GM12891 (cell line): ENCODE measurements at regions not wholly inside any gene's neighbourhood (a gene's known extent, or its start where the extent isn't known, plus 50 kb on each side); places are given as distances from the start of the nearest gene placed in this dataset.

Source experiments
- DNase-seq: peaks from one replicate; pipeline ENCODE4 v3.0.0; 2011; ENCODE audit warnings: low spot score; ENCODE audit not compliant: insufficient read length
- FAIRE-seq: peaks from 2 replicates; lab custom pipeline; 2011; peaks lifted over from hg19 to GRCh38; lab: Jason Lieb, UNC
- PAX5 ChIP-seq: IDR thresholded peaks from 2 replicates; pipeline ENCODE4 v1.6.1; 2011; ENCODE audit warnings: low read length, moderate library complexity, mild to moderate bottlenecking; ENCODE audit not compliant: insufficient read depth, severe bottlenecking
- POLR2A ChIP-seq: IDR thresholded peaks from 2 replicates; pipeline ENCODE4 v1.6.1; 2011; ENCODE audit warnings: low read depth, low read length, control low read depth
- POLR2AphosphoS5 ChIP-seq: IDR thresholded peaks from 2 replicates; pipeline ENCODE4 v1.6.1; 2011; ENCODE audit warnings: low read depth, low read length, control low read depth
- POU2F2 ChIP-seq: IDR thresholded peaks from 2 replicates; pipeline ENCODE4 v1.6.1; 2011; ENCODE audit warnings: low read depth, mild to moderate bottlenecking, control low read depth, low read length, moderate library complexity
- SPI1 ChIP-seq: IDR thresholded peaks from 2 replicates; pipeline ENCODE4 v1.6.1; 2011; ENCODE audit warnings: low read depth, low read length, control low read depth
- TAF1 ChIP-seq: IDR thresholded peaks from 2 replicates; pipeline ENCODE4 v1.6.1; 2011; ENCODE audit warnings: low read depth, low read length, control low read depth

DNA sequence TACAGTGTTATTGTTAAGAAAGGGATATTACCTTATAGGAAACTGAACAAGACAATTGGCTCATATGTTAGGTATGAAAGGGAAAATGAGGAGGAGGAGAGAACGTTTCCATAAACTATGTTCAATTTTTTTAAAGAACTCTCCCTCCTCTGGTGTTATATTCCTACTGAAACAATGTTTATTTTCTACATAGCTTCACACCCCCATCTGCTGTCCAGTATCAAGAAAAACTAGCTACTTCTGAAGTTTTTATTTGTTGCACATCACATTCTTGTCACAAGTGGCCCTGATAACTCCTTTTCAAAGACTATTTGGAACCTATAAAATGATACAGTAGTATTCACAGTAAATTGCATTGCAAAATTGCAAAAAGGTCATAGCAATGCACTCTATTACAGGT lies 223.4 kb upstream of the FAM174A start:
- DNase-seq (no peak), FAIRE-seq (no peak)
- TF ChIP-seq PAX5, result no peak
- TF ChIP-seq POLR2AphosphoS5, result no peak
- TF ChIP-seq POU2F2, result no peak
- TF ChIP-seq TAF1, result no peak
- TF ChIP-seq POLR2A, result no peak
- no peak for TF ChIP-seq SPI1

DNA sequence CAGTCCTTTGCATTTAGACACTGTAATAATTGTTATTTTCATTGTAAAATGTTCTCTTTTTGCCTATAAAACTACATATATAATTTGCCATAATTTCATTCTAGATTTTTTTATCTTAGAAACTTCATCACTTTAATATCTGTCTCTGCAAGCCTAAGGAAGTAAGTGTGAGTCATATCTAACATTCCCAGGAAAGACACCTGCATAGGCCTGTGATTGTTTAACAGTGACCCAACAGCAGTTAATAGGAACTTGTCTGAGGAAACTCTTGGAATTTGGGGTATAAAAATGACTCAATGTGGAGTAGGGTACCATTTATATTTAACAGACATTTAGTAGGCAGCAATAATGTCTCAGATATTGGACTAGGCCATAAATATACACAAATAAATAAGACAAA lies 229.2 kb upstream of the FAM174A start:
- no peak for DNase-seq
- TF ChIP-seq PAX5 (no peak), TAF1 (no peak), POLR2A (no peak), SPI1 (no peak), POLR2AphosphoS5 (no peak), POU2F2 (no peak)
- FAIRE-seq, result no peak

DNA sequence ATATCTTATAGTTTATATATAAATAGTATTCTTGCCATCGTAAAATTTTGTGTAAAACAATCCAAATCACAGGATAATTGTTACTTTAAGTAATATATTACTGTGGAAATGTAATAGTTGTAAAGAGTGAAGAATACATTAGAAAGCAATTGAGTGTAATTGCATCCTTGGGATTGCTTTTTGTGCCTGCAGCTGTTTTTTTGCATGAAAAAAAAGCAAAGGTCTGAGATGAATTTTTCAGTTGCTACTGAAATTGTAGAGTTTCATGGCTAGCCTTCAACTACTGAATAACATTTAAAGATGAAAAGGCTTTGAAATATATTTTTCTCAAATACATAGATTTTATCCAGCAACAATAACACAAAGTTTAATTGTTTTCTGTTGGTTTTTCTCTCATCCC lies 232.0 kb upstream of the FAM174A start:
- TF ChIP-seq POLR2A (no peak), SPI1 (no peak), TAF1 (no peak), POLR2AphosphoS5 (no peak), PAX5 (no peak), POU2F2 (no peak)
- no peak for DNase-seq
- FAIRE-seq, result no peak

DNA sequence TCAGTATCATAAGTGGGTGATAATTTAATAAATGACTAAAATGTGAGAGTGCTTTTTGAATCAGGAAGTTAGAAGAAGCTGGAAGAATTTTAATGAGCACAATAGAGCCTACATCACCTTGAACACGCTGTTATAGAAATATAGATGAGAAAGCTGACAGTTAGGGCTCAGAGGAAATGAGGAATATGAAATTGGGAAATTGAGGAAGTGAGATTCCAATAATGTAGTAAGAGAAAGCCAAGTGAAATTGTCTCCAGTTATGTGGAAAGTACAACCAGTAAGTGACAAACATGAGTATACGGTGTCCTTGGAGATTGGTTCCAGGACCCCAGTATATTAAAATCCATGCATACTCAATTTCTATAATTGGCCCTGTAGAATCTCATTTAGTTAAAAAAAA lies 235.9 kb upstream of the FAM174A start:
- DNase-seq, result no peak
- TF ChIP-seq POLR2A (no peak), SPI1 (peak; percentile 33; the same call in 1 of the 2 replicates)
- no peak for FAIRE-seq

DNA sequence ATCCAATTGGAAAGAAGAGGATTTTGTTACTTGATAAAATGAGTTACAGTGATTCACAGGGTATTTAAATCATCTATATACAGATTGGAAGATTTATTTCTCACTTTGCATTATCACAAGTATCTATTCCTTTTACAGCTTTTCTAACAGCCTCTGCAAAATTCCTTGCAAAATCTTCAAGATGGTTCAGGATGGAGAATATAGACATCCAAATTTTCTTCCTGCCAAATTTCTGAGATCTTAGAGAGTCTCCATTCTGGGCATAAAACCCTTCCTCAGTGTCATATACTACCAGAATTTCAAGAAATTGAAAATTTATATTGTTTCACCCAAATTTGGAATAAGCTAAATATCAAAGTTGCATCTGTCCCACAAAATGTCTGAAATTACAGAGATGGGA lies 259.1 kb upstream of the FAM174A start:
- FAIRE-seq, result no peak
- no peak for TF ChIP-seq POLR2AphosphoS5
- TF ChIP-seq POLR2A, result no peak
- TF ChIP-seq SPI1, result no peak
- no peak for TF ChIP-seq POU2F2
- no peak for TF ChIP-seq TAF1
- TF ChIP-seq PAX5, result no peak

DNA sequence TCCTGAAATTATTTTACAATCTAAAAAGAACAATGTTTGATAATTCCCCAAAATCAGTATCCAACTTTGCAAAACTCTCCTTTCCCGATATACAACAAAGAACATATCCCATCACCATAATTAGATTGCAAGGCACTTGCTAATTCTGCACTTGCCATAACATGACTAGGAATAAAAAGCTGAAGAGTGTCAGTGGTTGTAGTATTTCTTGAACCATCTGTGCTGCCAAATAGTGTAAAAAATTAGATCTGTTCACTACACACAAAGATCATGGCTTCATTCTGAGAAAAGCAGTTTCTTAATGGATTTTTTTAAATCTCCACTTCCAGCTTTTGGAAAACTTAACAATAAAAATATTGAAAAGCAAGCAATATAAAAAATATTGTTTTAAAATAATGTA lies 259.5 kb upstream of the FAM174A start:
- FAIRE-seq (no peak), DNase-seq (no peak)
- no peak for TF ChIP-seq POLR2A
- TF ChIP-seq POU2F2, result no peak
- TF ChIP-seq PAX5, result no peak
- no peak for TF ChIP-seq SPI1
- no peak for TF ChIP-seq TAF1
- TF ChIP-seq POLR2AphosphoS5, result no peak

More for the DNA sequence above, 259.1 kb upstream of the FAM174A start:
- DNase-seq, result no peak

DNA sequence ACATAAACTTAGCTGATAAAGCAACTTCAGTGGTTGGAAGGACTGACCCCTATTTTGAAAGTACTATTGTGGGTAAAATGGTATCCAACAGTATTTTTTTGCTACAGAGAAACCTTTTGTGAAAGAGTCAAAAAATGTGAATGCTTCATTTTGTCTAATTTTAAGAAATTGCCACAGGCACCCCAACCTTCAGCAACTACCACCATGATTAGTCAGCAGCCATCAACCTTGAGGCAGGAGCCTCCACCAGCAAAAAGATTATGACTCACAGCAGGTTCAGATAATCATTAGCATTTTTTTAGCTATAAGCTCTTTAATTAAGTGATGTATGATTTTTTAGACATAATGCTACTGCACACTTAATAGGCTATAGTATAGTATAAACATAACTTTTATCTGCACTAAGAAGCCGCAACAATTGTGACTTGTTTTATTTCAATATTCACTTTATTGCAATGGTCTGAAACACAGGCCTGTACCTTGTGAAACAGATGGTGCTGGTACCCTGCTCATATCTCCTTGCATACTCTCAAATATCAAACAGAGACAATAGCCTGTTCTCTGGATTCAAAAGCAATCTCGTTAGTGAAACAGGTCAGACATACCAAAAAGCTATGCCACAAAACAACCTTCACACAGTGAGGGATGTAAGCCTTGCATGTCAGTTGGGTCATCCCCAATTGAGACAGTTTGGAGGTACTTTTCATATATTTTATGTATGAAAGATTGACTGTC lies 261.2 kb upstream of the FAM174A start:
- DNase-seq (no peak), FAIRE-seq (no peak)
- TF ChIP-seq PAX5 (no peak), SPI1 (no peak), TAF1 (no peak), POU2F2 (no peak), POLR2A (no peak), POLR2AphosphoS5 (no peak)

DNA sequence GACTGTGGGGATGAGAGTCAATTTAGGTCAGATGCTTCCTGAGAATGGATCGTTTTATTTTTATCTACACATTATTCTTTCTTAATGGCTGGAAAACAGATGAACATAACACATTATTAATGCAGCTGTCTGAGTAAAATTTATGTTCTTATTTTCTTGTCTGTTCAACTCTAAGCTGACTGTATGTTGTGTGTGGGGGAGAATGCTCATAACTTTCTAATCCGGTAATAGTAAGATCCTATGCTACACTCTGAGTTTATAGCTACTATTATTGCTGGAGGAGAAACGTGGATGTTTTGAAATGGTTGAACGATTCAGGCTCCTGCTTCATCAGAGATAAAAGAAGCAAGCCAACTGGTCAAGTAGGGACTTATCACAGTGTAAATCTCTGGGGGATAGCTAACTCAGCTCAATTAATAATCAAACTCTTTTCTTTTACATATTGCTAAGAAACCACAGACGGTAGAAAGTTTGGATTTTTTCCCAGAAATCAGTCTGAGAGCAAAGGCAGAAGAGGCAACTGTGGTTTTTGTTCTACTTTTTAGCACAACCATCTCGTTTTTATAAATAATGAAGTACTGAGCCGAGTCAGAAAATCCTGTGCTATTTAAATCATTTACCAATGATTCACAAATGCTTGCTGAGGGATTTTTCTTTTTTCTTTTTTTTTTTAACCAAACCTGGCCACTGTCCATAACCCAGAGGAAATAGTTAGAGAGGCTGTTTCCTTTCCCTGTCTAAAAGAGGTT lies 265.0 kb upstream of the FAM174A start:
- no peak for DNase-seq
- FAIRE-seq, result no peak
- no peak for TF ChIP-seq POLR2A
- no peak for TF ChIP-seq PAX5
- TF ChIP-seq POU2F2, result no peak
- no peak for TF ChIP-seq TAF1
- no peak for TF ChIP-seq SPI1
- TF ChIP-seq POLR2AphosphoS5, result no peak

DNA sequence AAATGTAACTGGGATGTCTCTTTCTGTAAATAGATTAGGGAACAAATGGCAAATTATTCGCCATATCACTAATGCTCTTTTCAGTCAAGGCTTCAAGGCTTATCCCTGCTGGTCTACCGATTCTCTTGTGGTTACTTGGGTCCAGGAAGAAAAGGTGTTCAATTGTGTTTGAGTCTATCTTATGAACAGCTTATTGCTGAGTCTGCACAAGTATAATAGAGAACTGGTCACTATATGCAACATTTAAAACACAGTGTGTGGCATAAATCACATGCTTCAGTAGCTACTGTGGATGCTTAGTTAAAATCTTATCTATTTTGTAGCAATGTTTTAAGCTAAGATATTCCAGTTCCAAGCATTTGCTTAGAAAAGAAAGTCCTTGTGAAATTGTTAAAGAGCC lies 274.2 kb upstream of the FAM174A start:
- no peak for TF ChIP-seq PAX5
- TF ChIP-seq POLR2AphosphoS5, result no peak
- no peak for TF ChIP-seq POU2F2
- no peak for DNase-seq
- no peak for FAIRE-seq
